NCI-H774 (cell line): ENCODE measurements at regions not wholly inside any gene's neighbourhood (a gene's known extent, or its start where the extent isn't known, plus 50 kb on each side); places are given as distances from the start of the nearest gene placed in this dataset.
"Not testable (repeated sequence)": the region's sequence is repeated elsewhere in the genome, so short reads cannot be mapped to it uniquely, and the experiment has no call there.

Experiments used
- DNase-seq: peaks from one replicate; lab custom pipeline; 2025; lab: John Stamatoyannopoulos, UW

GRCh38 chr7:91355695-91356435, 91.6 kb downstream of the FZD1 start:
- no peak for DNase-seq

- DNase-seq: no peak
These were observed 92.7 kb downstream of the FZD1 start for GRCh38 chr7:91356915-91357314.

GRCh38 chr7:91357379-91357778, 93.1 kb downstream of the FZD1 start:
- no peak for DNase-seq

GRCh38 chr7:91357901-91358300, 93.7 kb downstream of the FZD1 start:
- DNase-seq: no peak

- no peak for DNase-seq
These were observed 94.1 kb downstream of the FZD1 start for GRCh38 chr7:91358303-91358702.

- not testable (repeated sequence) for DNase-seq
These were observed 100.9 kb downstream of the FZD1 start for GRCh38 chr7:91365097-91365496.

GRCh38 chr7:91366091-91366490, 101.9 kb downstream of the FZD1 start:
- no peak for DNase-seq

GRCh38 chr7:91367812-91368578, 103.8 kb downstream of the FZD1 start:
- no peak for DNase-seq

- no peak for DNase-seq
These were observed 108.1 kb downstream of the FZD1 start for GRCh38 chr7:91372323-91372722.

GRCh38 chr7:91373111-91373800, 109.0 kb downstream of the FZD1 start:
- DNase-seq: no peak

- DNase-seq: no peak
These were observed 110.2 kb downstream of the FZD1 start for GRCh38 chr7:91374321-91374989.

GRCh38 chr7:91375378-91375777, 111.1 kb downstream of the FZD1 start:
- DNase-seq: no peak

GRCh38 chr7:91378131-91378530, 113.9 kb downstream of the FZD1 start:
- DNase-seq: no peak

GRCh38 chr7:91379236-91379635, 115.0 kb downstream of the FZD1 start:
- DNase-seq: no peak

- no peak for DNase-seq
These were observed 115.8 kb downstream of the FZD1 start for GRCh38 chr7:91379991-91380390.

GRCh38 chr7:91383053-91383904, 119.0 kb downstream of the FZD1 start:
- no peak for DNase-seq

- no peak for DNase-seq
These were observed 119.7 kb downstream of the FZD1 start for GRCh38 chr7:91383905-91384274.

- DNase-seq: not testable (repeated sequence)
These were observed 130.5 kb downstream of the FZD1 start for GRCh38 chr7:91394757-91395156.

GRCh38 chr7:91395313-91395712, 131.1 kb downstream of the FZD1 start:
- not testable (repeated sequence) for DNase-seq

- DNase-seq: no peak
These were observed 132.9 kb downstream of the FZD1 start for GRCh38 chr7:91397096-91397495.

GRCh38 chr7:91397612-91398011, 133.4 kb downstream of the FZD1 start:
- DNase-seq: peak; percentile 52
